B cell (primary cell): ENCODE measurements at regions not wholly inside any gene's neighbourhood (a gene's known extent, or its start where the extent isn't known, plus 50 kb on each side); places are given as distances from the start of the nearest gene placed in this dataset.

Experiments
- CTCF ChIP-seq: fragments of 200-600 bp; IDR thresholded peaks from one replicate; pipeline ENCODE4 v1.8.0; 2022; ENCODE audit warnings: antibody characterized with exemption, mild to moderate bottlenecking
- EZH2 ChIP-seq: IDR thresholded peaks from 2 replicates; pipeline ENCODE4 v1.6.1; 2012; ENCODE audit warnings: borderline replicate concordance, low read depth, mild to moderate bottlenecking, moderate library complexity, low read length; ENCODE audit not compliant: insufficient read depth, poor library complexity, severe bottlenecking

- TF ChIP-seq CTCF (no peak), EZH2 (no peak)
Measured at GRCh38 chr17:5701381-5701780, 117.1 kb upstream of the NLRP1 start.
